Stimulated activated CD8-positive, alpha-beta memory T cell treated with anti-CD3 and anti-CD28 coated beads, Interleukin-7, amount 100 ng/mL, for 24 hours (primary cell): ENCODE measurements at regions not wholly inside any gene's neighbourhood (a gene's known extent, or its start where the extent isn't known, plus 50 kb on each side); places are given as distances from the start of the nearest gene placed in this dataset.

Experiments used
- DNase-seq: peaks from one replicate; pipeline ENCODE4 v3.0.0-alpha.2; 2020; ENCODE audit warnings: low read depth

DNA sequence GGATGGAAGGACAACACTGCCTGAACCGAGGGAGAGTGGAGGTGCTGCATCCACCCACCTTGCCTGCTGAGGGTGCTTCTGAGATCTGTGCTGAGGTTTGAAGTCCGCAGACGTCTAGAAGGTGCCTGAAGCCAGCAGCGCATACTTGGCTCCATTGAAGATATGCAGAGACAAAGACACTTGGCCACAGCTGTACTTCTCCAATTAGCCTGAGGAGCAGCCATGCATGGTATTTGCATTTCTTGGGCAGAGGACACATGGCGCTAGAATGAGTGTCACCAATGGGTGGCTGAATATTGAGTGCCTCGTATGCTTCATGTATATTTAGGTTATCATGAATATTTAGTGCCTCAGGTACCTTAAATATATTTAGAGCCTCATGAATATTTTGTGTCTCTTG, 128.7 kb upstream of the ATP6AP2 start:
- no peak for DNase-seq

DNA sequence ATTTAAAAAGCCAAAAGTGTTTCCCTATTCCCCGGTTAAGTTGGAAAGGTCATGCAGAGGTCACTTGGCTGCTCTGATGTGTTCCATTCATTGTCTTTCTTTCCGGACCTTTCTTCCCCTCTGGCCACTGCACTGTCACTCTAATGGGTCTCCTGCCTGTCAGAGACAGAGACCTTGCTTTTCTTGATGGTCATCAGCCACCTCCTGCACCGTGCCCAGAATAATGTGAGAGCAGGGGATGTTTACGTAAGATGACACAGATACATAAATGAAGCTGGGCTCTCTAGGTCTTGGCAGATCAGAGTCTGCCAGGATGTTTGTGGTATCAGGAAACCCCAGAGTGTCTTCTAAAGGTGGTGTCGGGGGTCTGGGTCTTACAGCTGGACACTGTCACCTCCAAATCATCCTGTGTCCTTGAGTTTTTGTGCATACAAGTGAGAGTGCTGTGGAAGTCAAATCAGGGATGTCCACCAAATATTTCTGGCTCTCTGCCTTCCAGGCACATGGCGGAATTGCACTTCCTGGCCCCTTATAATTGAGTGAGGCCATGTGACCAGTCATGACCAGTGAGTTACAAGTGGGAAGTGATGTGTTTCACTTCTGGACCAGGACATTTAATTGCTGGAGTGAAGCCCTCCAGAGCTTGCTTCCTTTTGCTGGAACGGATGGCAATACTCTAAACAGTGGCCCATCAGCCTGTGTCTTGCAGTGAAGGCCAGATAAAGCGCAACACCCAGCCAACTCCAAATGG, 130.6 kb upstream of the ATP6AP2 start:
- DNase-seq = no peak

DNA sequence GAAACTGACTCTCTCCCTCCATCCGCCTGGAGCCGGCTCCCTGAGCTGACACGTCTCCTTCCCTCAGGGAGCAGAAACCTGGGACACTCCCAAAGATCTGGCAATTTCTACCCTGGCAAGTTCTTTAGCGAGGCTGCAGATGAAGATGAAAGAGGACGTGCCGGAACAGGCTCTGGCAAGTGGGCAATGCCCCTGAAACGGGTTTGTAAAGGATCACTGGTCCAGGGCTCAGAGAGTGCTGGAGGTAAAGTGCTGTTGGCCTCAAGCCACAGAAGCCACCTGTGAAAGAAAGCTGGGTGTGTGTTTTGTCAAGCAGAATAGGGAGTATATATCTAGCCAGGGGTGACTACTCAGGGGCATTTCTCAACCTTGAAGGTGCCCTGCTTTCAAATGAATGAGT, 131.4 kb upstream of the ATP6AP2 start:
- no peak for DNase-seq

DNA sequence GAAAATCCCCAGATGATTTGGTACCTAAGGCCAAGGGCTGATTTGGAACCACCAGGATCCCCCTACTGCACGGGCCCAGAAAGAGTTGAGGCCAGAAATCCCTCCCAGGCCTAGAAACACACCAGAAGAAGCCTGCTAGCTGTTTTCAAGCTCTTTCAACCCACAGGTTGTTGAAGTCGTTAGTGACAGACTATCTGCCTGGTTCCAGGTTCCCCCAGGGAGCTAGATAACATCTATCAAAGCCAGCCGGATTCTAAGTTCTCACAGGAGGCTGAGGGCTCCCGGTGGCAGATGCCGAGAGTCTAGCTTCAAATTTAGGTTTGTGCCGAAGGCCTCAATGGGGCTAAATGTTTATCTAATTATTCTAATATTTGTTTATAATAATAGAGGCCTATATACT, 132.0 kb upstream of the ATP6AP2 start:
- DNase-seq = no peak

DNA sequence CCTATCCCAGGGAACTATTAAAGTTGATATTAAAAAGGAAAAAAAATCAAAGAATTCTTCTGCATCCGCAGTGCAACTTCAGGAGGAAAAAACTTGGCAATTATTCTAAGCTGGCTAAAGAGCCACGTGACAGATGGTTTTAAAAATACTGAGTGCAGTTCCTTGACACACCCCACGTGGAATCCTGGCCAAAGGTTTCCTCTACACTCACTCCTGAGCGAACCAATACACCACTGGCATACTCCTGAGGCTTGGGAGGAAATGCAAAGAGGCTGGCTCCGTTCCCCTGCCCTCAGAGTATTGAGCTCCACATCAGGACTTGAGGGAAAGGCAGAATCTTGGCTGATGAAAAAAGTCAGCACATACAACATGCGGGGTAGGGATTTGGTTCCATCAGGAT, 133.8 kb upstream of the ATP6AP2 start:
- no peak for DNase-seq

DNA sequence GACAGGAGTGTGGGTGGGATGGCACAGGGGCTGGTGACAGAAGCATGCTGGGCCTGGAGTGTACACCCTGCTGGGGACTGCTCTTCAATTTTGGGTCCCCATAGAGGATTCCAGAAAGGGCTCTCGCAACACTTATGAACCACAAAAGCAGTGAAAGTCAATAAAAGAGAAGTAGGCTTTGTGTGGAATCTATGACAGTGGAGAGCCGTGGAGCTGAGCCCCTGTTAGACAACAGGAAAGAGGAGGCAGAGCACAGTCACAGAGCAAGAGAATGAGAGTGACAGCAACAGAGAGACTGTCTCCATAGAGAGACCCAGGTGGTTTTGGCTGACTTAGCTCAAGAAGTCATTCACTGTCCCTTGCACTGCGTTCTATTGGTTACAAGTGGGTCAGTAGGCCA, 135.1 kb upstream of the ATP6AP2 start:
- no peak for DNase-seq

DNA sequence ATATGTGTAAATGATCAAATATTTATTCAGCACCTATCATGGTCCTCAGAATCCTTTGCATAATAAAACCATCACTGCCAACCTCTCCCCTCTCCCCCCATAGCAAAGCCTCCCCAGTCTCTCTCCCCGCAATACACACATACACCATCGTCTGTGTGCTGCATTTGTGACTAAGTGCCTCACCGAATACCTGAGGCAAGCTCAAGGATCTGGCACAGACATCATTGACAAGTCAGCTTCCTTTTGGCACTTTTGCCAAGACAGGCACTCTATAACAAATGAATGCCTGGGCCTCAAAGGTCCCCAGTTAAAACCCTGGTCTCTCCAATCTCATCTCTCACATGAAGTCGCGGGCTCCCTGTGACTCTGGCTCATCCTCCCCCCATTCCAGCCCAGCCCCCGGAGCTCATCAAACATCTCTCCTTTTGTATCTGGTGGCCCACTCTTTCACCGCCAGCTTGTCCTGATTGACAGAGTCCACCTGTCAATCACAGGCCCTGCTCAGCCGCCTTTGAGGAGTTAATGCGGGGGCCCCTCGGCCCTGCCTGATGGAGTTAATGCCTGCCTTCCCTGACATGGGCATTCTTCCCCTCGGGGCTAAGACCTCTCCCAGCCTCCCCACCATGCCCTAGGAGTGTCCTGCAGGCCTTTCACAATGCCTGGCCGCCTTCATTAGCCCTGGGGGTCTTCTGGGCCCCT, 135.8 kb upstream of the ATP6AP2 start:
- no peak for DNase-seq

DNA sequence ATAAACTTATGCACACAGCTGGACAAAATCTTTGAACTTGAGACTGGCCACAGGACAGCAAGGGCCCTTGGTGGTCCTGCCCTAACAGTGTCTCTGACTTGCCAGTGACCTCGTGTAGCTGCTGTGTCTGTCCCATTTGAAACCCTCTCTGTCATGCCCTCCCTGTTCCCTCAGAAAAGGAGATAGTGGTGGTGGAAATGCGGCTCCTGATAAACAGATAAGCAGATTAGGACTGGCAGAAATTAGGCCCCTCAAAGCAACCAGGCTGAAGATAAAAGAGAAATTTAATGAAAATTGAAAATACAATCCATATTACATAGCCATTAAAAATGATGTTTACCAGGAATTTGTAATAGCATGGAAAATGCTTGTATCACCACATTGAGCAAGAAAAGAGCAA, 136.6 kb upstream of the ATP6AP2 start:
- no peak for DNase-seq

DNA sequence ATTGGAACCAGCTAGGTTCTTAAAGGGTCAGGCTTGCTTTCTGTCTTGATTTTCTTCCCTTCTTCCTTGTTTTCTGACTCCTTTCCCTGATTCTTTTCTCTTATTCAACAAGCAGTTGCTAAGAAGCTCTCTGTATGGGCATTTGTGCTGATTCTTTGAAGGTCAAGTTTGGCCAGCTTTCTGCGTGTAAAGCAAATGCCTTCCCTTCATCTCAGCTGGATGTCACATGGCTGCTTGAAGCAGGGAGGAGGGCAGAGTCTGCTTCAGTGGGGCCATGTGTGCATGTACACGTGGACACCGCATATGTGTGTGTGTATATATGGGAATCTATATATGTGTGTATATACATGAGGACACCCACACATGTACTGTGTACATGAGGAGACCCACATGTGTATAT, 139.9 kb upstream of the ATP6AP2 start:
- DNase-seq = no peak

DNA sequence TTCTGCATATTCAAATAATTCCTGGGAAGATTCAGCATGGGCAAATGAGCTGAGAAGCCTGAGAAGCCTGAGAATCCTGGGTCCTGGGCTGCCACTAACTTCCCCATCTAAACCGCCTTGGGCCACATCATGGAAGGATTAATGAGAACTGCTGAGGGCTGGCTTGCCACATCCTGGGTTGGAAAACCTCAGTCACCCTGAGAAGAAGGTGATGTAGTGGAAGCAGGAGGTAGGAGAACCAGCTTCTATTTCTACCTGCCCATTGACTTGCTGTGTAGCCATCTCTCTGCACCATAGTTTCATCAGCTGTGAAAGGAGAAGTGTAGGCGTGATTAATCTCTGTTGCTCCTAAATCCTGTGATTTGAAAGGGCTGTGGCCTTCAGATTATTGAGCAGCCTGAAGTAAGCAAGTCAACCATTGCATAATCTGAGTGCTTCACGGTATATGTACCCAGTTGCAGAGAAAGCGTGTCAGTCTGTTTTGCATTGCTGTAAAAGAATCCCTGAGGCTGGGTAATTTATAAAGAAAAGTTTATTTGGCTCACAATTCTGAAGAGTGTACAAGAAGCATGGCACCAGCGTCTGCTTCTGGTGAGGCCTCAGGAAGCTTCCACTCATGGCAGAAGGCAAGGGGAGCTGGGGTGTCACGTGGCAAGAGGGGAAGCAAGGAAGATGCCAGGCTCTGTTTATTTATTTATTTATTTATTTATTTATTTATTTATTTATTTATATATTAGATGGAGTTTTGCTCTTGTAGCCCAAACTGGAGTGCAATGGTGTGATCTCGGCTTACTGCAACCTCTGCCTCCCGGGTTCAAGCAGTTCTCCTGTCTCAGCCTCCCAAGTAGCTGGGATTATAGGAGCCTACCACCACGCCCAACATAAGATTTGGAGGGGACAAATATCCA, 140.9 kb upstream of the ATP6AP2 start:
- no peak for DNase-seq

DNA sequence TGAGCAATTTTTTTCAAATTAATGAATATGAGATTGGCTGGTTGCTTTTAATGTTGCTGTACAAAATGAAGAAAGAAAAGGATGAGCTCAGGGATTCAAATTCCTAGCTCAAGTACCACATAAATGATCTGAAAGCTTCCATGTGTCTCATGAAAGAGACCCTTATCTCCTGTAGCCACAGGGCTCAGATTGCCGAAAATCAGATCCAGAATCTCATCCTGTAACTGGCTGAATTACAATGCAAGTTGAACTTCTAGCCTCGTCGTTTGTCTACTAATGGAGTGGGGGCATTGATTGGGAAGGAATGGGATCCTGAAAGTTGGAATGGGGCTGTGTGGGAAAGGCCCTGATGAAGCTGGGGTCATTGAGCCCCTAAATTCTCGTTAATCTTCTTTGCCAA, 143.4 kb upstream of the ATP6AP2 start:
- no peak for DNase-seq

DNA sequence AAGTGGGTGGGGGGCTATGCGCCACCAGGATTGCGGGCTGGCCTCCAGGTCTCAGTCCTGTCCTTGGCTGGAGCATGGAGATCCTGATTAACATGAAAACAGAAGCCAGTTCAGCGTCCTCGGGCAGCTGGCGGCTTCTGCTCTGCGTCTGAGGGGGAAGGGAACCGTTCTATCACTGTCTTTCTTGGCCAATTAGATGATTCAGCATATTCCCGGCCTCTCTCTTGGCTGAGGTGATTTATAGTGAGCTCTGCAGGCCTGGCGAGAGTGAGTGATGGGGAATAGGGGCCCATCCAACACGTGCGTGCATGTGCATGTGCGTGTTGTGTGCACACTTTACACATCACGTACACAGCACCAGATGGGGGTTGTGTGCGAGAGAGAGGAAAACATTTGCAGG, 145.8 kb upstream of the ATP6AP2 start:
- no peak for DNase-seq

DNA sequence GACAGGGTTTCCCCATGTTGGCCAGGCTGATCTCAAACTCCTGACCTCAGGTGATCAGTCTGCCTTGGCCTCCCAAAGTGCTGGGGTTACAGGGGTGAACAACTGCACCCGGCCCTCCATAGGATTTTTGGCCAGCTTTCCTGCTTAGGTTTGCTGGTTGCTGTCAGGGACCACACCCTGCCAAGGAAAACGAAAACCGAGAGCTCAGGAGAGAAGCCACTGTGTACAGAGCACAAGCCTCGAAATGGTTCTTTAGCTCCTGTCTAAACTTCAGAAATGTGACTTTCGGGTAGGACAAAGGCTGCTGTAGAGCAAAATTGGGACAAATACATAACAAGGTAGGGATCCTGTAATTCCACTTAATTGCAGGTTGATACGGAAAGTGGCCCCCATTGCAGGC, 146.3 kb upstream of the ATP6AP2 start:
- DNase-seq = no peak

DNA sequence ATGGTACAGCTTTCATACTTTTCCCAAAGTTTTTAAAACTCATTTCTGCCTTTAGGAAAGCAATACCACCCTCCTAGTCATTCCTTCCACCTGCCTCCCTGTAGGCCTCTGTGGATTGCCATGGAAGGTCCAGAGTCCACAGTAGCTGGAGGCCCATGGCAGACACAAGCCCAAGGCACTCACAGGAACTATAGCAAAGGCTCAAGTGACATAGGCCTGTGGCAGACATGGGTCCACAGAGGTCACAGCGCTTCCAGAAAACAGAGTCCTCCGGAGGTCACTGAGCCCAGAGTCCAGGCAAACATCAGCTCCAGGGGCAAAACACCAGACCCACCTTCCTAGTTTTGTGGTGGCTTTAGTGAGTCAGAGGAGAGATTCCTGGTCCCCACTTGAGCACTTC, 147.6 kb upstream of the ATP6AP2 start:
- DNase-seq = no peak

DNA sequence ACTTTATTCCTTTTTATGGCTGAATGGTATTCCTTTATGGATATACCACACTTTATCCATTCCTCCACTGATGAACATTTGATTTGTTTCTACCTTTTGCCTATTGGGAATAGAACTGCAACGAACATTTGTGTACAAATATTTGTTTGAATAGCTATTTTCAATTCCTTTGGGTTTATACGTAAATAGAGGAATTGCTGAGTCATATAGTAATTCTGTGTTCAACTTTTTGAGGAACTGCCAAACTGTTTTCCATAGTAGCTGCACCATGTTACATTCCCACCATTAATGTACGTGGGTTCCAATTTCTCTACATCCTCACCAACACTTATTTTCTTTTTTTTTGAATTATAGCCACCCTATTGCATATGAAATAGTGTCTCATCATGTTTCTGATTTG, 156.5 kb upstream of the ATP6AP2 start:
- no peak for DNase-seq

DNA sequence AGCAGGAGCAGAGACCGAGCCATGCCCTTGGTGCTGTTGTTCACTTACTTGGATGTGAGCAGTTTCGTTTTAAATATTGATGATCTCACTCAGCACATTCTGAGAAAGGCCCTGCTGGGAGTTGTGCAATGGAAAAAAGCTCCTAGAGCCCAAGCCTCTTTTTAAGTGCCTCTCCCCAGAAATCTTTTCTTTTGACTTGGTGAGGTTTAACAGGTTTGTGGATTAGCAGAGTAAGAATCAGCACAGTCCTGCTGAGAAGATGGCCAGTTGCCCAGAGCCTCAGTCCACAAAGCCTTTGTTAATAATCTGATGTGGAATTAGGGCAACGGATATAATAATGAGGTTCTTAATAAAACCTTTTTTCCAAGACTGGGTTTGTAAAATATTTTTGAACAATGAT, 157.5 kb upstream of the ATP6AP2 start:
- no peak for DNase-seq

DNA sequence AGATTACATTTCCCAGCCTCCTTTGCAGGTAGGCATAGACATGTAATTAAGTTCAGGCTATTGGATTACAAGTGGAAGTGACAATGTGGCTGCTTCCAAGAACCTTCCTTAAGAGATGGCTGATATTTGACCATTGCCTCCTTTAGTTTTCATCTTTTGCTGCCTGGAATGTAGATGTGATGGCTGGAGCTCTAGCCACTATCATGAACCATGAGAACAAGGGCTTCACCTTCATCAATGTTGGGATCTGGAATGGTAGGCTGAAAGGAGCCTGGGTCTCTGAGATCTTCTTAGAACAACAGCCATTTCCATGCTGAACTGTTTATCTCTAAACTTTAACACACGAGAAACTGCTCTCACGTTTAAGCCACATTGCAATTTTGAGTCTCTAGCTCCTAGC, 158.7 kb upstream of the ATP6AP2 start:
- DNase-seq = no peak

DNA sequence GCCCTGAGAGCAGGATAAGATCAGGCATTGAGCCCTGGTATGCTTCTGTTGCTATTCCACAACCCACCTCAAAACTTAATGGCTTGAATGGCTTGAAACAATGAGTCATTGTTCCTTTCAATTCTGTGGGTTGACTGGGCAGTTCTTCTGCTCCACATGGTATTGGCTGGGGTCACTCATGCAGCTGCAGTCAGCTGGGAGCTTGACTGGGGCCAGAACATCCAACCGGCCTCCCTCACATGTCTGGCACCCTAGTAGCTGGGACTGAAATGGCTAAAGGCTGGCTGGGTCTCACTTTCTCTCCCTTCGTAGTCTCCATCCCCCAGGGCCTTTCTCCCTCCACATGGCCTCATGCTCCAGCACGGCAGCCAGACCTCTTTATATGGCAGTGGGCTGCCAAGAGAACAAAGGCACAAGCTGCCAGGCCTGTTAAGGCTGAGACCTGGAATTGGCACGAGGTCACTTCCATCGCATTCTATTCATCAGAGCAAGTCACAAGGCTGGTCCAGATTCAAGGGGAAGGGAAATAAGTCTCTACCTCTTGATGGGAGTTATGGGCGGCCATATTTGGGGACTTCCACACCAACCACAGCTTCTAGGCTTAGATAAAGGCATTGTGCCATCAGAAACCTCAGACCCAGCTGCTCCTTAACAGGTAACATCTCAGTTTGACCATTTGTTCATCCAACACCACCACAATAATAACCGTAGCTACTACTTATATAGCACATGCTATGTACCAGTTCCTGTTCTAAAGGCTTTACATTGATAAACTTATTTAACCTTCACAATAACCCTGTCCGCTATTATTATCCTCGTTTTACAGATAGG, 159.7 kb upstream of the ATP6AP2 start:
- no peak for DNase-seq

DNA sequence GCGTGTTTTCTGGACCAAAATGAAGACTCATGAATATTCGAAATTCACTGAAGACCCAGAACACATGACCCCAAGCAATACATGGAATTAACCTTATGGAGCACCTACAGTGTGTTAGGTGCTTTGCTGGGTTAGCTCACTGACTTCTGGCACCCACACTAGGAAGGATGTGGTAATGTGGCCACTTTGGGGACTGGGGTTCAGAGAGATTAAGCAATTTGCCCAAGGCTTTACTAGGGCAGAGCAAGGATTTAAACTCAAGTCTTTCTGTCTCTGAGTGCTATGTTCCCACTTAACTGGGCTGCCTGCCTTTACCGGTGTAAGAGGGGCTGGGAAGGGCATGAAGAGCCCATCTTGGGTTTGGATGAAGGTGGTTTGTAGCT, 162.0 kb upstream of the ATP6AP2 start:
- DNase-seq = no peak

DNA sequence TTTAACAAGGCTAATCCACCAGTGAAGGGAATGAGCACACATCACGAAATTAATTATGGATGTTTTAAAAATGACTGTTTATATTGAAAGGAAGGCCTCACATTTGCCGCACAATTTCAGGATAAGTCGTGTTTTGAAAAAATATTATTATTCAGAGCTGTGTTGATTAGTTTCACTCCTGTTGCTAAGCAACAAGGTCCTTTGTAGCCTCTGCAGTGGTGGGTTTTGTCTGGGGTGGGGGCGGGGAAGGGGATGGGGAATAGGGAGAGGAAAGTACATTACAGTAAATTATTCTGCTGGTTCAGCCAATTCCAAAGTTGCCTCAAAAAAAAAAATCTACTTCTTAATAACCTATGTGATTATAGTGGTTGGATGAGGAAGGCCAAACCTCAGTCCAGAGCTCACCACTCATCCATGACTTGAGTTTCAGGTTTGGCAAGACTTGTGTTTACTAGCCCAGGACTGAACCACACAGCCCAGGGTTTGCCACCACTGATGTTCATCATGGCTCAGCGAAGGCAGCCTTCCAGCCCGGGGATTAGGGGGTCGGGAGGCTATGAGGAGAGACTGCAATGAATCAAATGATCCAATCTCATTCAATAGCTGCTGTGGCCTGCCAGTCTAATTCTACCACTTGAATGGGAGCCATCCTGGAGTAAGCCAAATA, 162.5 kb upstream of the ATP6AP2 start:
- DNase-seq = no peak

DNA sequence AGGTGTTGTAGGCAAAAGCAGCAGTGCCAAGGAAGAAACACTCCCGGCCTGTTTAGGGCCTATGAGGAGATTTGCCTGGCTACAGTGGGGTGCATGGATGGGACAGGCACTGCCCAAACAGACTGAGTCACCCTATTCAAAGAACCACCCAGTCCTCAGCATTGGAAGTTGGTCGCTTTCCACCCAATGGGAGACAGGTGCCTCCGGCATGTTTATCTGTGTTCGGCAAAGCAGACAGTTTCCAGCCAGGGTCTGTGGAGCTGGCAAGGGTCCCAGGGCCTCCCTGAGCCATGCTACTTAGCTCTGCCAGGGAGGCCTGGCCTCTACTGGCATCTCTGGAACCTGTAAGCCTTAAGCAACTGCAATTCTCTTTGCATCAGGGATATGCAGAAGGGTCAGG, 165.1 kb upstream of the ATP6AP2 start:
- DNase-seq = no peak

DNA sequence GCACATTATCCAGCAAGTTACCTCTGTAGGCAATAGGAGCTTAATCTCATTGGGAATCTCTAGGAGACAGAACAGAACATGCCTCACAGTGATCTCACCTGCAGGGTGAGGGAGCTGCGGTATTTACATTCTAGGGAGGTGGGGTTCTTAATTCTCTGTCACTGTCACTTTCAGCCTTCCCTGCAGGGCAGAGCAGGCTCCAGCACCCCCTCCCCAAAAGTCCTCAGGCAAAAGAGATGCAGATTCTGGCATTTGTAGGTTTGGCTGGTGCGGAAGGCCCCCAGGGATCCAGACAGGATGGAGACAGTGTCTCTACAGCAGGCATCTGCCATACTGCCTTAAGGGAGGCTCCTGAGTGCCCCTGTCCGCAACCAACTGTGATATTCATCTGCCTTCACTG, 166.4 kb upstream of the ATP6AP2 start:
- DNase-seq = no peak
